HG02943 (cell line): ENCODE measurements at regions not wholly inside any gene's neighbourhood (a gene's known extent, or its start where the extent isn't known, plus 50 kb on each side); places are given as distances from the start of the nearest gene placed in this dataset.
"Not testable (repeated sequence)": the region's sequence is repeated elsewhere in the genome, so short reads cannot be mapped to it uniquely, and the experiment has no call there.

Experiments used
- ATAC-seq: cut with Tn5 transposase; IDR thresholded peaks from one replicate; pipeline ENCODE4 v1.9.1; 2021; ENCODE audit warnings: mild to moderate bottlenecking, low read depth, moderate library complexity; ENCODE audit not compliant: unreplicated experiment

GRCh38 chr2:14750433-14750832 lies 117.9 kb downstream of the LRATD1 start:
- ATAC-seq: no peak

- ATAC-seq: no peak
Measured at GRCh38 chr2:14751581-14751980, 119.1 kb downstream of the LRATD1 start.

- no peak for ATAC-seq
Measured at GRCh38 chr2:14752295-14752694, 119.8 kb downstream of the LRATD1 start.

GRCh38 chr2:14756122-14756541 lies 123.6 kb downstream of the LRATD1 start:
- ATAC-seq: no peak

GRCh38 chr2:14756981-14757657 lies 124.6 kb downstream of the LRATD1 start:
- no peak for ATAC-seq

- no peak for ATAC-seq
Measured at GRCh38 chr2:14759082-14759481, 126.6 kb downstream of the LRATD1 start.

GRCh38 chr2:14760169-14760568 lies 127.7 kb downstream of the LRATD1 start:
- ATAC-seq: no peak

GRCh38 chr2:14761118-14761517 lies 128.6 kb downstream of the LRATD1 start:
- no peak for ATAC-seq

GRCh38 chr2:14773696-14774095 lies 141.2 kb downstream of the LRATD1 start:
- ATAC-seq: no peak

GRCh38 chr2:14774436-14774968 lies 142.0 kb downstream of the LRATD1 start:
- no peak for ATAC-seq

- ATAC-seq: no peak
Measured at GRCh38 chr2:14776216-14776615, 143.7 kb downstream of the LRATD1 start.

GRCh38 chr2:14778015-14778414 lies 145.5 kb downstream of the LRATD1 start:
- no peak for ATAC-seq

GRCh38 chr2:14779252-14779651 lies 146.7 kb downstream of the LRATD1 start:
- no peak for ATAC-seq

GRCh38 chr2:14781142-14781541 lies 148.6 kb downstream of the LRATD1 start:
- no peak for ATAC-seq

GRCh38 chr2:14788814-14789213 lies 156.3 kb downstream of the LRATD1 start:
- ATAC-seq: not testable (repeated sequence)

GRCh38 chr2:14790041-14790640 lies 157.6 kb downstream of the LRATD1 start:
- ATAC-seq: no peak

GRCh38 chr2:14803994-14804393 lies 171.5 kb downstream of the LRATD1 start:
- ATAC-seq: no peak

- no peak for ATAC-seq
Measured at GRCh38 chr2:14804902-14805301, 172.4 kb downstream of the LRATD1 start.

- no peak for ATAC-seq
Measured at GRCh38 chr2:14806613-14807012, 174.1 kb downstream of the LRATD1 start.

- ATAC-seq: no peak
Measured at GRCh38 chr2:14815201-14815600, 182.7 kb downstream of the LRATD1 start.

- no peak for ATAC-seq
Measured at GRCh38 chr2:14816069-14817060, 183.8 kb downstream of the LRATD1 start.
